Right atrium auricular region (tissue), 2 donors: ENCODE measurements at regions not wholly inside any gene's neighbourhood (a gene's known extent, or its start where the extent isn't known, plus 50 kb on each side); places are given as distances from the start of the nearest gene placed in this dataset.
"Not testable (repeated sequence)": the region's sequence is repeated elsewhere in the genome, so short reads cannot be mapped to it uniquely, and the experiment has no call there.

Experiments
- DNase-seq: peaks from one replicate; pipeline ENCODE4 v3.0.0-alpha.2; 2019; ENCODE audit warnings: low spot score
- H3K27ac ChIP-seq, 2 donors: fragments of 200-600 bp; sonication (generic); 1 replicate in 1 of 2; 2 replicates in 1 of 2; pipeline ENCODE4 v1.5.1; 2016 to 2019
- H3K27me3 ChIP-seq, 2 donors: fragments of 200-600 bp; sonication (generic); one replicate each; pipeline versions ENCODE4 v1.5.1 to v1.6.0; 2017 to 2019
- H3K36me3 ChIP-seq: fragments of 200-600 bp; sonication (generic); one replicate; pipeline ENCODE4 v1.5.1; 2016
- H3K4me1 ChIP-seq, 2 donors: fragments of 200-600 bp; sonication (generic); one replicate each; pipeline versions ENCODE4 v1.5.1 to v1.6.0; 2017 to 2019
- H3K4me3 ChIP-seq, 2 donors: fragments of 200-600 bp; sonication (generic); 1 replicate in 1 of 2; 2 replicates in 1 of 2; pipeline ENCODE4 v1.5.1; 2017 to 2019; ENCODE audit warnings: mild to moderate bottlenecking in 1 of 2, moderate library complexity in 1 of 2
- H3K9me3 ChIP-seq, 2 donors: fragments of 200-600 bp; sonication (generic); one replicate each; pipeline ENCODE4 v1.5.1; 2019
- CTCF ChIP-seq, 2 donors: fragments of 200-600 bp; sonication (generic); IDR thresholded peaks; one replicate each; pipeline ENCODE4 v1.5.1; 2019; ENCODE audit warnings: antibody characterized with exemption in 2 of 2

GRCh38 chr6:34646714-34647113 is 49.9 kb downstream of the ILRUN start:
- H3K27me3 ChIP-seq, result no peaks in the 10 kb centered on the region
- H3K36me3 ChIP-seq, result peaks cover 16% of the 10 kb centered on the region
- H3K9me3 ChIP-seq, result no peaks in the 10 kb centered on the region
- H3K27ac ChIP-seq, result no peak overlapping the region
- no peak overlapping the region for H3K4me3 ChIP-seq
- no peak for DNase-seq
- TF ChIP-seq CTCF (IDR thresholded peaks at IDR 0.05), result no peak
- peaks cover 0 to 19% of the 10 kb centered on the region in 2 donors for H3K4me1 ChIP-seq

GRCh38 chr6:34645627-34646026 is 50.9 kb downstream of the ILRUN start:
- TF ChIP-seq CTCF (IDR thresholded peaks at IDR 0.05), result no peak
- no peaks in the 10 kb centered on the region for H3K27me3 ChIP-seq
- H3K4me1 ChIP-seq, result peaks cover 0 to 13% of the 10 kb centered on the region in 2 donors
- DNase-seq, result no peak
- H3K9me3 ChIP-seq, result no peaks in the 10 kb centered on the region
- no peak overlapping the region for H3K4me3 ChIP-seq
- H3K36me3 ChIP-seq, result peaks cover 16% of the 10 kb centered on the region
- H3K27ac ChIP-seq, result no peak overlapping the region

GRCh38 chr6:34644716-34645115 is 51.9 kb downstream of the ILRUN start:
- Histone ChIP-seq H3K4me1 (peaks cover 0 to 9% of the 10 kb centered on the region in 2 donors), H3K4me3 (no peak overlapping the region), H3K27ac (no peak overlapping the region), H3K9me3 (no peaks in the 10 kb centered on the region), H3K36me3 (peaks cover 16% of the 10 kb centered on the region), H3K27me3 (no peaks in the 10 kb centered on the region)
- no peak for TF ChIP-seq CTCF (IDR thresholded peaks at IDR 0.05)
- DNase-seq, result no peak

GRCh38 chr6:34642427-34642826 is 54.1 kb downstream of the ILRUN start:
- no peak for DNase-seq
- no peak for TF ChIP-seq CTCF (IDR thresholded peaks at IDR 0.05)
- no peaks in the 10 kb centered on the region for H3K4me1 ChIP-seq
- H3K9me3 ChIP-seq, result no peaks in the 10 kb centered on the region
- H3K4me3 ChIP-seq, result no peak overlapping the region
- peaks cover 16% of the 10 kb centered on the region for H3K36me3 ChIP-seq
- no peak overlapping the region for H3K27ac ChIP-seq
- no peaks in the 10 kb centered on the region for H3K27me3 ChIP-seq

GRCh38 chr6:34640074-34640849 is 56.3 kb downstream of the ILRUN start:
- not testable (repeated sequence) for H3K36me3 ChIP-seq, H3K4me1 ChIP-seq, H3K9me3 ChIP-seq, H3K27ac ChIP-seq, H3K27me3 ChIP-seq, H3K4me3 ChIP-seq, DNase-seq

- no peaks in the 10 kb centered on the region for H3K27me3 ChIP-seq
- no peak overlapping the region for H3K4me3 ChIP-seq
- H3K4me1 ChIP-seq, result no peaks in the 10 kb centered on the region
- H3K9me3 ChIP-seq, result no peaks in the 10 kb centered on the region
- no peak for DNase-seq
- TF ChIP-seq CTCF (IDR thresholded peaks at IDR 0.05), result no peak
- peak overlapping the region; percentile 28 to 41 for H3K27ac ChIP-seq
- H3K36me3 ChIP-seq, result no peaks in the 10 kb centered on the region
Measured at GRCh38 chr6:34638834-34639736, 57.5 kb downstream of the ILRUN start.
